HG02623 (cell line): ENCODE measurements at regions not wholly inside any gene's neighbourhood (a gene's known extent, or its start where the extent isn't known, plus 50 kb on each side); places are given as distances from the start of the nearest gene placed in this dataset.
"Not testable (repeated sequence)": the region's sequence is repeated elsewhere in the genome, so short reads cannot be mapped to it uniquely, and the experiment has no call there.

Experiments
- ATAC-seq: cut with Tn5 transposase; IDR thresholded peaks from one replicate; pipeline ENCODE4 v1.9.1; 2021; ENCODE audit warnings: moderate library complexity; ENCODE audit not compliant: unreplicated experiment

GRCh38 chr6:134420614-134421181, 102.8 kb upstream of the SGK1 start:
- ATAC-seq, result no peak

GRCh38 chr6:134419716-134420115, 101.8 kb upstream of the SGK1 start:
- no peak for ATAC-seq

GRCh38 chr6:134416418-134417154, 98.7 kb upstream of the SGK1 start:
- ATAC-seq, result no peak

GRCh38 chr6:134415656-134416055, 97.7 kb upstream of the SGK1 start:
- ATAC-seq, result no peak

GRCh38 chr6:134415194-134415593, 97.3 kb upstream of the SGK1 start:
- no peak for ATAC-seq

- no peak for ATAC-seq
These were observed 96.9 kb upstream of the SGK1 start for GRCh38 chr6:134414793-134415192.

- ATAC-seq, result no peak
These were observed 95.3 kb upstream of the SGK1 start for GRCh38 chr6:134413241-134413643.

- ATAC-seq, result no peak
These were observed 92.6 kb upstream of the SGK1 start for GRCh38 chr6:134410541-134410940.

GRCh38 chr6:134407791-134408190, 89.9 kb upstream of the SGK1 start:
- ATAC-seq, result no peak

- no peak for ATAC-seq
These were observed 88.4 kb upstream of the SGK1 start for GRCh38 chr6:134406311-134406710.

GRCh38 chr6:134405386-134406087, 87.6 kb upstream of the SGK1 start:
- no peak for ATAC-seq

- ATAC-seq, result not testable (repeated sequence)
These were observed 85.4 kb upstream of the SGK1 start for GRCh38 chr6:134403312-134403711.

- ATAC-seq, result no peak
These were observed 84.6 kb upstream of the SGK1 start for GRCh38 chr6:134402372-134402984.

- ATAC-seq, result no peak
These were observed 83.0 kb upstream of the SGK1 start for GRCh38 chr6:134400941-134401340.

- ATAC-seq, result peak; percentile 69
These were observed 80.5 kb upstream of the SGK1 start for GRCh38 chr6:134398453-134398852.

- no peak for ATAC-seq
These were observed 79.8 kb upstream of the SGK1 start for GRCh38 chr6:134397676-134398075.

GRCh38 chr6:134394905-134395304, 77.0 kb upstream of the SGK1 start:
- no peak for ATAC-seq

- no peak for ATAC-seq
These were observed 76.3 kb upstream of the SGK1 start for GRCh38 chr6:134394208-134394607.

- ATAC-seq, result no peak
These were observed 73.3 kb upstream of the SGK1 start for GRCh38 chr6:134391205-134391604.

GRCh38 chr6:134389658-134390057, 71.7 kb upstream of the SGK1 start:
- no peak for ATAC-seq

- ATAC-seq, result no peak
These were observed 71.2 kb upstream of the SGK1 start for GRCh38 chr6:134389129-134389528.

- ATAC-seq, result not testable (repeated sequence)
These were observed 68.6 kb upstream of the SGK1 start for GRCh38 chr6:134386482-134386881.
